A673 (cell line): ENCODE measurements at regions not wholly inside any gene's neighbourhood (a gene's known extent, or its start where the extent isn't known, plus 50 kb on each side); places are given as distances from the start of the nearest gene placed in this dataset.

Experiments used
- EZH2 ChIP-seq: fragments of 200-600 bp; sonication (generic); IDR thresholded peaks from 2 replicates; pipeline ENCODE4 v1.6.1; 2017; ENCODE audit warnings: borderline replicate concordance, low read depth, mild to moderate bottlenecking, mixed read lengths, antibody characterized with exemption, low read length; ENCODE audit not compliant: poor library complexity, severe bottlenecking
- TF ChIP-seq, protein P1 (sequence below): fragments of 300-800, 200-600 bp; sonication (generic); conservative IDR thresholded peaks from 2 replicates; pipeline ENCODE4 v1.5.1; 2017; ENCODE audit warnings: low read depth, mild to moderate bottlenecking, antibody characterized with exemption, low read length, moderate library complexity, mixed read lengths

- TF ChIP-seq EZH2 = no peak
- TF ChIP-seq, protein P1, sequence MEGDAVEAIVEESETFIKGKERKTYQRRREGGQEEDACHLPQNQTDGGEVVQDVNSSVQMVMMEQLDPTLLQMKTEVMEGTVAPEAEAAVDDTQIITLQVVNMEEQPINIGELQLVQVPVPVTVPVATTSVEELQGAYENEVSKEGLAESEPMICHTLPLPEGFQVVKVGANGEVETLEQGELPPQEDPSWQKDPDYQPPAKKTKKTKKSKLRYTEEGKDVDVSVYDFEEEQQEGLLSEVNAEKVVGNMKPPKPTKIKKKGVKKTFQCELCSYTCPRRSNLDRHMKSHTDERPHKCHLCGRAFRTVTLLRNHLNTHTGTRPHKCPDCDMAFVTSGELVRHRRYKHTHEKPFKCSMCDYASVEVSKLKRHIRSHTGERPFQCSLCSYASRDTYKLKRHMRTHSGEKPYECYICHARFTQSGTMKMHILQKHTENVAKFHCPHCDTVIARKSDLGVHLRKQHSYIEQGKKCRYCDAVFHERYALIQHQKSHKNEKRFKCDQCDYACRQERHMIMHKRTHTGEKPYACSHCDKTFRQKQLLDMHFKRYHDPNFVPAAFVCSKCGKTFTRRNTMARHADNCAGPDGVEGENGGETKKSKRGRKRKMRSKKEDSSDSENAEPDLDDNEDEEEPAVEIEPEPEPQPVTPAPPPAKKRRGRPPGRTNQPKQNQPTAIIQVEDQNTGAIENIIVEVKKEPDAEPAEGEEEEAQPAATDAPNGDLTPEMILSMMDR = no peak
Observed at GRCh38 chr14:58846682-58847465, 209.1 kb downstream of the DACT1 start.
